GM10266 (cell line): ENCODE measurements at regions not wholly inside any gene's neighbourhood (a gene's known extent, or its start where the extent isn't known, plus 50 kb on each side); places are given as distances from the start of the nearest gene placed in this dataset.

Experiments
- DNase-seq: peaks from one replicate; pipeline ENCODE4 v3.0.0; 2012; ENCODE audit errors: extremely low spot score
- TF ChIP-seq, protein P1 (sequence below): IDR thresholded peaks from 2 replicates; pipeline ENCODE4 v1.5.1; 2012; ENCODE audit warnings: mild to moderate bottlenecking, low read depth; ENCODE audit not compliant: control insufficient read depth, insufficient read depth; ENCODE audit errors: missing control alignments

DNA sequence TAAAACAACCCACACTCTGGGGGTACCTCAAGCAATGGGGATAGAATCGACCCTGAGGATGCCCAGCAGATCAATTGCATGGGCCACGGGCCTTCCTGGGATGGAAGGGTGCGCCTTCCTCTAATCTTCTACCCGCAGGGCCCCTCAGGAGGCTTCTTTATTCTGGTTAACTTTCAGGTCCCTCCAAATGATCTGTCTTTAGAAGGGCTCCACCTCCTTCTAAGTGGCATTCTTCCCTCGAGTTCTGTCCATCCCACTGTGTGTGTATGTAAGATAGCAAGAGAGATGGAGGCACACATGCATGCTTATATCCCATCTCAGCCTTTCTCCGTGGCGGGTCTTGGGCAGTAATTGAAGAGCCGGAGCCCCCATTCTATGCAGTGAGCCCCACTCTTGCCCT, 125.7 kb downstream of the MRM1 start:
- DNase-seq, result no peak
- TF ChIP-seq, protein P1, sequence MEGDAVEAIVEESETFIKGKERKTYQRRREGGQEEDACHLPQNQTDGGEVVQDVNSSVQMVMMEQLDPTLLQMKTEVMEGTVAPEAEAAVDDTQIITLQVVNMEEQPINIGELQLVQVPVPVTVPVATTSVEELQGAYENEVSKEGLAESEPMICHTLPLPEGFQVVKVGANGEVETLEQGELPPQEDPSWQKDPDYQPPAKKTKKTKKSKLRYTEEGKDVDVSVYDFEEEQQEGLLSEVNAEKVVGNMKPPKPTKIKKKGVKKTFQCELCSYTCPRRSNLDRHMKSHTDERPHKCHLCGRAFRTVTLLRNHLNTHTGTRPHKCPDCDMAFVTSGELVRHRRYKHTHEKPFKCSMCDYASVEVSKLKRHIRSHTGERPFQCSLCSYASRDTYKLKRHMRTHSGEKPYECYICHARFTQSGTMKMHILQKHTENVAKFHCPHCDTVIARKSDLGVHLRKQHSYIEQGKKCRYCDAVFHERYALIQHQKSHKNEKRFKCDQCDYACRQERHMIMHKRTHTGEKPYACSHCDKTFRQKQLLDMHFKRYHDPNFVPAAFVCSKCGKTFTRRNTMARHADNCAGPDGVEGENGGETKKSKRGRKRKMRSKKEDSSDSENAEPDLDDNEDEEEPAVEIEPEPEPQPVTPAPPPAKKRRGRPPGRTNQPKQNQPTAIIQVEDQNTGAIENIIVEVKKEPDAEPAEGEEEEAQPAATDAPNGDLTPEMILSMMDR, result no peak

DNA sequence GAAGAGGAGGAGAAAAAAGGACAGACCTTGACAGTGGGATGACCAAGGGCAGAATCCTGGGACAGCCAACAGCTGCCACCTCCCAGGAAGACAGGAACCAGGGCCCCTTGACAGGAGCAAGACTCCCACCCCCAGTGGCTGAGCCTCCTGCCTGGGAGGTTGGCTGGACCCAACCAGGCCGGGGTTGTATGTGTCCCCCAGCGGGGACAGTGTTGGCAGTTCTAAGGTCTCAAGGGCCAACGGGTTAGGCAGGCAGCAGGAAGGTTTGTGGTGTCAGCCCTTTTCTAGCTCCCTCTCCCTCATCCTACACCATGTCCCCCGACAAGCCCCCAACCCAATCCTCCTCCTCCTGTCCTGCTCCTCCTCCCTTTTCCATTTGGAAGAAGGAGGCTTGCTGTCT, 126.2 kb downstream of the MRM1 start:
- TF ChIP-seq, protein P1, result no peak
- no peak for DNase-seq

DNA sequence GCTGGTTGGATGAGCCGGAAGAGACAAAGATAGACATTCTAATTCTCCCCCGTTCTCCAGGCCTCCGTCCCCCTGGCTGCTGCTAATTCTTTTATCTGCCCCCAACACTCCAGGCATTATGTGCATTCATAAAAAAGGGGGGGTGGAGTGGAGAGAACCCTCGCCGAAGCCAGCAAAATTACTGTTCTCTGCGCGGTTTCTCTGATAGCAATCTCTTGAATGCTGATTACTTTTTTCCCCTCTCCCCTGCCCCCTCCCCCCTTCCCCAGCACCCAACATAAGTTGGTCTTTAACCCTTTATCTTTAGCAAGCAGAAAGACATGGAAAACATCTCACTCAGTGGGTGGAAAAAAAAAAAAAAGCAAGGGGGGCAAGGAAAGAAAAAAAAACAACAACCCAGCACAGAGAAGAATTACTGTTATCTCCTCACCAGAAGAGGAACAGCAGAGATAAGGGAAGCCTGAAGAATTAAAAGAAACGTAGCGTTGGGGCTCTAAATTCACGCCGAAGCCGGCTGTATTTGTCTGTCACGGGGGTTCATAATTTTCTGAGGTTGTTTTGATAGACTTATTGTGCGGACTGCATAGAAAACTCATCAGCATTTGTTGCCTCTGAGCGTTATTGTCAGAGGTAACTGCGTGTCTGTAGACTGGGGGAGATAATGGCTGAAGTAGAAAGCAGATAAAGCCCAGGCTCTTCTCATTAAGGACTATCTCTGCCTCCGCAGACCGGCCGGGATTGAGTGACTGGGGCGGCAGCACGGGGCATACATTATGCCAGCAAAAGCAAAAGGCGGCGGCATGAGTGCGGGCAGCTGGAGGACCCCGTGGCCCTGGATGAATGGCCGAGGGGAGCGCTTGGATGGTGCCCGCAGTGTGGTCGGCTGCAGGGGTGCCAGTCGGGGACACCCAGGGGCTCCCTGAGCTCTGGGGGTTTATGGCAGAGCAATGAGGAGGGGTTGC, 126.9 kb downstream of the MRM1 start:
- TF ChIP-seq, protein P1, result no peak
- no peak for DNase-seq

DNA sequence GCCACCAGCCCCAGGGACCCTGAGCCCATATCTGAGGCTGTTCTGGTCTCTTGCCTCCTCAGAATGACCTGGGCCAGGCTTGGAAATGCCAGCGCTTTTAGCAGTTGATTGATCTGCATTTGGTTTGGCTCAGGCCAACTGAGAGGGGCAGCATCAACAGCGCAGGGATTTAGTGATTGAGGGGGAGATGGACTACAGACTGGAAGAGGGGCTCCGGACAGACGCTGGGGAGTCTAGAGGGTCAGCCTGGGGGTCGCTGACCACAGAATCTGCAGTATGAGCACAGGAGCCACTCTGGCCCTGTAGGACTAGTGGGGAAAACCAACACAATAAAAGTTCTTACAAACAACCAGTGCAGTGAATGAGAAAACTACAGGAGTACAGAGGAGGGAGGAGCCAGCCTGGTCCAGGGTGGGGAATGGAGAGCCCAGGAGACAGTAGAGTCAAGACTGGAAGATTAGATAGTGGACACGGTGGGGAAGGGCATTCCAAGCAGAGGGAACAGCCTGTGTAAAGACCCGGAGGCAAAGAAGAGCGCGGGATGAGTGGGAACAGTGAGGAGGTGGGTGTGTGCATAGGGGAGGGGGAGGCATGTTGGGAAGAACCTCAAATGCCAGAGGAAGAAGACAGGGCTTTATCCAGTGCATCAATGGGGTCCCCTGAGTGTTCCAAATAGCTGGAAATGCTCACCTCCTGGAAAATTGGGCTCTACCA, 128.9 kb downstream of the MRM1 start:
- TF ChIP-seq, protein P1, result no peak
- DNase-seq, result no peak

DNA sequence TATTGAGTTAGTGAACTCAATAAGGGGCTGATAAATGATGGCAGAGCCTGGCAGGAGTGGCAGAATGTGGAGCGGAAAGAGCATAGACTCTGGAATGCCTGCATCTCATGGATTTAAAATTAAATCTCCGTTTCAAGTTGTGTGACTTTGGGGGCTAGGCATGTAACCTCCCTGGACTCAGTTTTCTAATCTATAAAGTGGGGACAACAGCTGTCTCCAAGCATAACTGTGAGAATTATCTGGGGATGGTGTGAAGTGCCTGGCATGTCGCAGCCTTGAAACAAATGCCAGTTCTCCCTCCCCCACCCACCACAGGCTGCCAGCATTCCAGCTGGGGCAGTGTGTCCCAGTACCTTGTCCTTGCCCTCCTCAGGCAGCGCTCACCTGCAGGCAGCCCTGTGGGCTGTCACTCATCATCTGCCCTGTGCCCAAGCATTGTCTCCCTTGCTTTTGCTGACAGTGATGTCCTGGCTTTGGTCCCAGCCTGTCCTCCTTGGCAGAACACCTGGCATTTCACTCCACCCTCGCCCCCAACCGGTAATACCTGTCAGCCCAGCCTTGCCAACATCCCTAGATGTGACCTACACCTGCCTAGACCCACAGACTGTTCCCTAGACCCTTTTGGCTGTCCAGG, 129.6 kb downstream of the MRM1 start:
- TF ChIP-seq, protein P1, result no peak

DNA sequence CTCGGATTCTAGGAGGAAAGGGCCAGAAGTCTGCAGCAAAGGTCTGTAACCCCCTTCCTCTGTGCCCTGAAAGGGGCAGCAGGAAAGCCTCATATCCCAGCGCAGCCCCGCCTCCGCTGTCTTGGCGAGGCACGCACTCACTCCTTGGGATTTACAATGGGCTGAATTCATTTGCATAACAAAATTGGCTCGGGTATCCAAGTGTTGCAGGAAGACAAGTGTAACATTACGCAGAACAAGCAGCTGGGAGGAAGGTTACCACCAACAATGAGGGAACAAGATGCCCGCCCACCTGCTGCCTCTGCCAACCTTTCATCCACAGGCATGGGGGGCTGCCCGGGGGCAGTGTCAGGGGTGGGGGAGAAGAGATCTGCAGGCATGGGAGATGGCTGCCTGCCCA, 130.4 kb downstream of the MRM1 start:
- no peak for DNase-seq
- TF ChIP-seq, protein P1, result no peak

More for the DNA sequence above, 129.6 kb downstream of the MRM1 start:
- DNase-seq, result no peak
